ENCODE measurements at regions not wholly inside any gene's neighbourhood (a gene's known extent, or its start where the extent isn't known, plus 50 kb on each side); places are given as distances from the start of the nearest gene placed in this dataset.
A peak's percentile ranks its signal among the peaks of the same experiment; 100 is the strongest.
"Not testable (repeated sequence)": the region's sequence is repeated elsewhere in the genome, so short reads cannot be mapped to it uniquely, and the experiment has no call there.

DNA sequence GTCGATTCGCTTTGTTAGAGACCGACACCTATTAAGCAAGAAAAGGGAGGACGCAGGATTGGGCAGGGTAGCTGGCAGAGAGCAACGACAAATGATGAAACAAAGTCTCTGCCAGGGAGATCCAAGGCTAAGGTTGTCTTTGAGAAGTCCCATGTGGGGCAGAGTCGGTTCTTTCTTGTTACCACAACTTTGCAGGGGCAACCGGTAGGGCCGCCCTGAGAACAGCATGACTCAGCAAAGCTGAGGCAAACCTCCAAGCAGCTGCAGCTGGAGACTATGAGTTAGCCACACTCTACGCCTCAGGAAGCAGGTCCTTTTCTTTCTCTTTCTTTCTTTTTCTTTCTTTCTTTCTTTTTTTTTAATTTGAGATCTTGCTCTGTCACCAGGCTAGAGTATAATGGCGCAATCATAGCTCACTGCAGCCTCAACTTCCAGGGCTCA is 452.3 kb upstream of the ID2 start:
- no peak for DNase-seq

DNA sequence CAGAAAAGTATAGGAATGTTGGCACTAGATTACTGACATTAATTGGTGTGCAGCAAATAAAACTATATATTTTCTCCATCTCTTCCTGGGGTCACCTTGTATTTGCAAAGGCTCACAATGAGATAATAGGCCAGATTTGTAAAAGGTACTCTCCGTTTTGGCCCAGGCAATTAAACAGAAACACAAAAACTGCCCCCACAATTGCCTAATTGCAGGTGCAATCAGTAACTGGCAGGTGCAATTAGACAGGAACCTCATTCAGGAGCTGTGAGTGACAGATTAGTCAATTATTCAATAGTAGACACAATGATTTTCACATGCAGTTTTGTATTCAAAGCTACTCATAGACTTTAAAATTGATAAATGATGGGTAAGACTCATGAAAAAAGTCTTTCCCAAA is 451.4 kb upstream of the ID2 start:
- DNase-seq = no peak

DNA sequence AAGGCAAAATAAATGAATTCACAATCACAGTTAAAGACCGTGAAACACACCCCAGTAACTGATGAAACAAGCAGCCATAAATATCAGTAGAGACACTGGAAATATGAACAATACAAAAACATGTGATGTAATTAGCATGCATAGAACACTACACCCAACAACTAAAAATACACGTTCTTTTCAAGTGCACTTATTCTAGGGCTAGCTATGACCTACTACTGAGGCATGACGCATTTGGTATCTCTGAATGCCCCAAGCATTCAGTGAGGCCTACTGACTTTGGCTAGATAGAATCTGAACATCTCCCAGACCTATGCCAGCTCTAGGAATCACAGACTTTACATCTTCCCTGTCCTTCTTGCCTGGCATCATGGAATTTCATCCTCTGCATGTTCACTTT is 450.0 kb upstream of the ID2 start:
- DNase-seq = no peak

DNA sequence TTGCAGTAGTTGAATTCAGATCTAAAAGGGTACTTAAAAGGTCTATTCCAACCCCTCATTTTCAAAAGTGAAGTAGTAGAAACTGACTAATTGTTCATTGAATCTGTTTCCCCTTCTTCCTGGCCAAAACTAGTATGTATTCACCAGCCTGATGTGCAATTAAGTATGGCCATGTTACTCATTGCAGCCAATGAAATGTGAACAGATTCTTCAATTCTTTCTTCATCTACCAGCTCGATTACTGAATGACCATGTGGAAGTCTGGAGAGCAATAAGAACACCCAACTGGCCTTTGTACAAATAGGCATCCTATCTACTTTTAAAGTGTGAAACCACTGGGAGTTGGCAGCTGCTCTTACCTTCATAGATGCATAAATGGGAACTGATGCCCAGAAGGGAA is 449.0 kb upstream of the ID2 start:
- no peak for DNase-seq

DNA sequence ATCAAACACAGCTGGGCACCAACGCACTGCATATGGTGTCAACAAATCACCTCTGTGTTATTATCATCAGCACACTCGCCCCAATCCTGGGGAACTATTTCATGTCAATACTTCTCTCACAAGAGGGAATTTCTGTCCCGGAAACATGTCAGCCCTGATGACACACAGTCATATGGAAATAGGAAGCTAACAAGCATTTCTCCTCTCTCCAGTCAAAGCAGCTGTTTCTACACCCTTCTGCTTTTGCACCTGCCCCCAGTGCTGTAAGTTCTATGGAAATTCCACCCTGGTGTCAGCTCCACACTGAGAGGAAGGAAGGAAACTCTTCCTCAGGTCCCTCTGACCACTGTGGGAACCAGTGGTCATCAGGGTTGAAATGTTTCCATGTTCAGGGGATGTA is 447.6 kb upstream of the ID2 start:
- DNase-seq = no peak

DNA sequence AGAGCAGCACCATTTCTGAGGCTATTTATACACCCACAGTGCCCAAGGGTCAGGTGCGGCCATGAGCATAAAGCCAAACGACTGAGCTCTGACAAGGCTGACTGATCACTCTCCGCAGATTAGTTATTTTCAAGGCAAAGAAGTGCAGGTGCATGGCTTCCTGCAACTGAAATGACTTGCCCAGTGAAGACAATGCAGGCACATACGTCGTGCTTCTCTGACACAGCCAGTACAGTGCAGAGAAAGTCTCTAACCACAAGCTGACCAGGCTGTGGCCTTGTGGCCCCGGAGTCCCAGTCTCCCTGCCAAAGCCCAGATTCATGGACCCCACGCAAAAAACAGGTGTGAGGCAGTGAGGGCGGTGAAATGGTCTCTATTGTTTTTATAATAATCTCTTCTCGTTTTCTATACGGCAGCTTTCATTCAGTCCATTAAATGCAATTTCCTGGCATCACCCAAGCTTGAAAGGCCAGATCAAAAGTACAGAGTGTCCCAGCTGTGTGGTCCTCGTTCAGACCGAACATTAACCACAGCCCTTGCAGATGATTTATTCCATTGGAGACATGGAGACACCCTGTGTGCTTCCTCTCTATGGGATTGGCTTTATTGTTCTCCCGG is 447.0 kb upstream of the ID2 start:
- DNase-seq = no peak

GRCh38 chr2:8235419-8235818 is 446.4 kb upstream of the ID2 start:
- DNase-seq = no peak

- no peak for DNase-seq
These were observed 445.5 kb upstream of the ID2 start for GRCh38 chr2:8236391-8236790.

DNA sequence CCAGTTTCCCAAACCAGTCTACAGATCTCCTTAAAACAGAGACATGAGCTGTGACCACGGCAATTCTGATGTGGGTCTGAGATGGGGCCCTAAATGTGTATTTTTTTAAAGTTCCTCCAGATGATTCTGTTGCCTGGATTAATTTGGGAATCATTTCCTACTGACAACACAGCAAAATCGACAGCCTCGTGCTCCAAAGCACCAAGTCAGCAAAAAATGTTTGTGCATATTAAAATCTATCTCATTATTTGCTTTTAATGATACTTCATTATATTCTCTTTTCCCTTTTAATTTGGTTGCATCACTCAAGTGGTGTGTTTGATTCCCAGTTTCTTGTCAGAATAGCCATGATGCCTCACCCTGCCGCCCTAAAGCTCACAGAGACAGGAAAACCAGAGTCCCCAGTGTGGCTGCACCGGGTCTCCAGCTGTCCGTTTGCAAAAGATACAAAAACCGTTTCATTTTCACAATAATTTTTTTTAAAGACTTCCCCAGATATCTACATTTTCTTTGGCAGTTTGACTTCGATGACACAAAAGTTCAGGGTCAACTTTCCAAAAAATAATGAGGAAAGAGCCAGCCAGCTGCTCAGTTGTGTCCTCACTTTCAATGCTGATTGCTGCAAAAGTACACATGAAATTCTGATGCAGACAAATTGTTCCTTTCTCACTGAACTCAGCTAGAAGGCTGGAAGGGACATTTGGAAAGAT is 443.2 kb upstream of the ID2 start:
- DNase-seq = no peak

GRCh38 chr2:8239531-8240088 is 442.2 kb upstream of the ID2 start:
- DNase-seq = no peak

GRCh38 chr2:8241317-8241716 is 440.5 kb upstream of the ID2 start:
- no peak for DNase-seq

DNA sequence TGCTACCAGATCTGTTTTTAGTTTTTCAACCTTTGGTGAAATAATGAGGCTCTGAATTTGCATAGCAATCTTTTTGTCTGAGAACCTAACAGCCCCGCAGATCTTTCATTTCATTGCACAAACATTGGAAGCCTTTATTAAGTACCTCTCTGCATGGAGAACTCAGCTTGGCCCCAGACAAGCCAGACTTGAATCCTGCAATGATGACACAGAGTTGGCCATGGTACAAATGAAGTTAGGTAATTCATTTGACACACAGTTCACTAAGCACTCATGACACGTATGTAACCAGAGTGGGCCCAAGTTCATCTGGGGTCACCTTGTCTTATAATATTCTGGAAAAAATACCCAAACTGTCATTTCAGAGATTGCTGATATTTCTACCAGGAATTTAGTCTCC is 439.1 kb upstream of the ID2 start:
- DNase-seq = no peak

DNA sequence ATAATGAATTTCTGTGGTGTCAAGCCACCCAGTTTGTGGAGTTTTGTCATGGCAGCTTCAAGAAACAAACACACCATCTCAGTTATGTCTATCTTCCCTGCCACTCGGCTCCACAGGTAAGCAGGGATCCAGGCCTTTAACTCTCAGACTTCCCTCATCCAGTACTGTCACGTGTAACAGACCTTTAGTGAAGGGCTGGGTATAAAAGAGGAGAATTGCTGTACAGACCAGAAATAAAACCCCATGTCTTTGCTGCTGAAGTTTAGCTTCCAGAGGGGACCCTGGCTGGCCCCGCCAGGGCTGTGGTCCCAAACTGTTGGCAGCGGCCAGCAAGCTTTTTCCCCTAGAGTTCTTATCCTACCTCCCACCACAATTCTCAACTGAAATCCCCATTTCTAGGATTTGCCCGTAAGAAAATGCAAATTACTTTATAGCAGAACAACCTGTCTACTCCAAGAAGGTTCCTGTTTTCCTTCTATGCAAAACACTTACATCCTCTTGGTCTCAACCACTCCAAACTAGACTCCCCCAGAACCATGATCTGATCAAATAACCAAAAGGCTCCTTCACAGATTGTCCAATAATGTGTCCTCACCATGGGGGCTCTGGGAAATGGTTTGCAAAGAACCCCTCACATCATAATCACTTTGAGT is 438.0 kb upstream of the ID2 start:
- DNase-seq = no peak

DNA sequence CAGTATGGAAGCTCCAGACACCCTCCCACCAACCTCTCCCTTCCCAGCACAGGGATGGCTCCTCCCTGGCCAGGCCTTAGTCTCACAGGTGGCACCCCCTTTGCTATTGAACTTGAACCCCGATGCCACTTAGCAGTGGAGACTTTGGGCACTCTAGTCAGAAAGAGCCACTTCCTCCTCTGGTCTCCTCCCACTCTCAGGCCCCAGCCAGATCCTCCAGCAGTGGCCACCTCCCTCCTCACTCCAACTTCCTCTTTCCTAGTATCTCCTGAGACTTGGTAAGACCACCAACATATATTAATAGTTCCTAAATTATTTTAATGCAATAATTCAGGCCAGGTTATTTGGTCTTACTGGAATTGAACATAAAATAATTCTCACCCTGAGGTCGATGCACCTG is 437.2 kb upstream of the ID2 start:
- no peak for DNase-seq

- no peak for DNase-seq
These were observed 435.7 kb upstream of the ID2 start for GRCh38 chr2:8246137-8246536.

- DNase-seq = no peak
These were observed 433.8 kb upstream of the ID2 start for GRCh38 chr2:8247905-8248622.

DNA sequence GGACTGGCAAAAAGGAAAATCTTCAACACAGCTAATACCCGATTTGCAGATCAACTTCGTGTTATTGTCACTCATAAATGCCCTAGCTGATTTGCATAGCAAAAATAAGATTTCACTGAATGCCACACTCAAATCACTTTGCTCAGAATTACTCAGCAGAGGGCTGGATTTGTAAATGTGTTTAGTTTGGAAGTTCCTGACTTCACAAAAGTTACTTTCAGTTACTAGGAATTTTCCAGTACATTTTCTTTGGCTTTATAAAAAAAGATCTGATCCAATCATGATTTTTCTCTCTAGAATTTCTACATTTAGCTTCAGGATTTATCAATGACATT is 433.3 kb upstream of the ID2 start:
- DNase-seq = no peak

GRCh38 chr2:8249141-8249540 is 432.7 kb upstream of the ID2 start:
- DNase-seq = no peak

- no peak for DNase-seq
These were observed 432.1 kb upstream of the ID2 start for GRCh38 chr2:8249769-8250168.

GRCh38 chr2:8250290-8250689 is 431.6 kb upstream of the ID2 start:
- DNase-seq = not testable (repeated sequence)

- DNase-seq = no peak
These were observed 430.6 kb upstream of the ID2 start for GRCh38 chr2:8251291-8251690.

GRCh38 chr2:8251856-8252255 is 430.0 kb upstream of the ID2 start:
- no peak for DNase-seq

GRCh38 chr2:8252997-8253694 is 428.7 kb upstream of the ID2 start:
- peak; percentile 74 for DNase-seq

Data from DMS79 treated with DMSO at 0.1 percent for 48 hours (cell line).